ENCODE measurements at regions not wholly inside any gene's neighbourhood (a gene's known extent, or its start where the extent isn't known, plus 50 kb on each side); places are given as distances from the start of the nearest gene placed in this dataset.

- no peaks in the 10 kb centered on the region for H3K9me3 ChIP-seq
- 46 to 60% (median 54%) methylated on average over 3 of the region's 3 CpGs for WGBS, 3 donors
- DNase-seq: no peak
Observed at GRCh38 chr7:9175871-9176270, 742.5 kb downstream of the NXPH1 start.

GRCh38 chr7:9181356-9181755, 747.9 kb downstream of the NXPH1 start:
- Histone ChIP-seq H3K4me1 (ENCODE audit: insufficient read depth) (no peaks in the 10 kb centered on the region), H3K4me3 (no peak overlapping the region), H3K36me3 (no peaks in the 10 kb centered on the region), H3K9me3 (no peaks in the 10 kb centered on the region), H3K27ac (no peak overlapping the region), H3K27me3 (no peaks in the 10 kb centered on the region)
- 55 to 76% (median 60%) methylated on average over 1 of the region's 1 CpG for WGBS, 3 donors
- no peak for TF ChIP-seq EP300 (IDR thresholded peaks at IDR 0.05)
- no peak for TF ChIP-seq CTCF (IDR thresholded peaks at IDR 0.05)
- TF ChIP-seq POLR2A (IDR thresholded peaks at IDR 0.05): no peak
- no peak for DNase-seq
- intact Hi-C loops (cut with DNase I): no loop called here

More at GRCh38 chr7:9175871-9176270, 742.5 kb downstream of the NXPH1 start:
- no peaks in the 10 kb centered on the region for H3K4me1 ChIP-seq (ENCODE audit: insufficient read depth)
- H3K27ac ChIP-seq: no peak overlapping the region
- TF ChIP-seq EP300 (IDR thresholded peaks at IDR 0.05) (no peak), POLR2A (IDR thresholded peaks at IDR 0.05) (no peak), CTCF (IDR thresholded peaks at IDR 0.05) (no peak)
- no peaks in the 10 kb centered on the region for H3K27me3 ChIP-seq
- intact Hi-C loops (cut with DNase I): no loop called here
- H3K36me3 ChIP-seq: no peaks in the 10 kb centered on the region
- H3K4me3 ChIP-seq: no peak overlapping the region

GRCh38 chr7:9186730-9187129, 753.3 kb downstream of the NXPH1 start:
- Histone ChIP-seq H3K4me1 (ENCODE audit: insufficient read depth) (no peaks in the 10 kb centered on the region), H3K27ac (no peak overlapping the region), H3K9me3 (no peaks in the 10 kb centered on the region), H3K27me3 (no peaks in the 10 kb centered on the region), H3K36me3 (no peaks in the 10 kb centered on the region), H3K4me3 (no peak overlapping the region)
- WGBS, 3 donors: 85 to 92% (median 86%) methylated on average over 4 of the region's 4 CpGs
- TF ChIP-seq POLR2A (IDR thresholded peaks at IDR 0.05): no peak
- no peak for TF ChIP-seq EP300 (IDR thresholded peaks at IDR 0.05)
- TF ChIP-seq CTCF (IDR thresholded peaks at IDR 0.05): no peak
- no peak for DNase-seq
- intact Hi-C loops (cut with DNase I): no loop called here

- H3K36me3 ChIP-seq: no peaks in the 10 kb centered on the region
- no peaks in the 10 kb centered on the region for H3K9me3 ChIP-seq
- H3K27me3 ChIP-seq: no peaks in the 10 kb centered on the region
- intact Hi-C loops (cut with DNase I): no loop called here
- DNase-seq: no peak
- no peak overlapping the region for H3K4me3 ChIP-seq
- 85 to 88% (median 86%) methylated on average over 9 of the region's 9 CpGs for WGBS, 3 donors
- no peak overlapping the region for H3K27ac ChIP-seq
- TF ChIP-seq CTCF (IDR thresholded peaks at IDR 0.05): no peak
- no peaks in the 10 kb centered on the region for H3K4me1 ChIP-seq (ENCODE audit: insufficient read depth)
Observed at GRCh38 chr7:9189703-9190102, 756.3 kb downstream of the NXPH1 start.

- Histone ChIP-seq H3K4me1 (ENCODE audit: insufficient read depth) (no peaks in the 10 kb centered on the region), H3K27me3 (no peaks in the 10 kb centered on the region), H3K4me3 (no peak overlapping the region), H3K36me3 (no peaks in the 10 kb centered on the region), H3K9me3 (no peaks in the 10 kb centered on the region), H3K27ac (no peak overlapping the region)
- whole genome bisulfite sequencing, 3 donors: 21 to 35% (median 29%) methylated on average over 2 of the region's 2 CpGs
- no peak for DNase-seq
- no peak for TF ChIP-seq POLR2A (IDR thresholded peaks at IDR 0.05)
- no peak for TF ChIP-seq CTCF (IDR thresholded peaks at IDR 0.05)
- TF ChIP-seq EP300 (IDR thresholded peaks at IDR 0.05): no peak
- intact Hi-C loops (cut with DNase I): no loop called here
Observed at GRCh38 chr7:9192969-9193368, 759.6 kb downstream of the NXPH1 start.
